ENCODE measurements at regions not wholly inside any gene's neighbourhood (a gene's known extent, or its start where the extent isn't known, plus 50 kb on each side); places are given as distances from the start of the nearest gene placed in this dataset.

DNA sequence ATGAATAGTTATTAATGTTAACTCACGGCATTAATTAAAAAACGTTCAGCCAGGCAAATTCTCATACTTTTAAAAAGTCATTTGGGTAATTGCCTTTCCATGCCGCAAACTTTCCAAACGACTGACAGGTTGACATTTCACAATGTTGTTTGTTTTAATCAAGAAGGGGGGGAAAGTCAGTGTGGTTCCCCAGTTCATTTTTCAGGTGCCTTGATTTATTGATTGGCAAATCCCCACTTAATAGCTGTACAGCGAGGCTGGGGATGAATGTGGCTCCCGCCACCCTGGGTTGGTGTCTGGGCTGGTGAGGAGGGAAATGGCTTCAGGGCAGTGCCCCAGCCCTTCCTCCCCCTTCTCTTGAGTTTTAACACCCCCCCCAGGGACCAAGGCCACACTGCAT lies 318.0 kb downstream of the SOX9 start:
- Histone ChIP-seq H3F3A (replicated peaks; ENCODE audit: low read depth) (no peaks in the 10 kb centered on the region), H2AFZ (no peak overlapping the region), H3K4me1 (ENCODE audit: insufficient read depth) (no peaks in the 10 kb centered on the region), H3K79me2 (replicated peaks; ENCODE audit: insufficient read depth) (no peaks in the 10 kb centered on the region), H3K27ac (ENCODE audit: low read depth) (no peak overlapping the region), H3K4me3 (no peak overlapping the region), H3K4me2 (no peak overlapping the region), H4K20me1 (replicated peaks; ENCODE audit: insufficient read depth) (no peaks in the 10 kb centered on the region), H3K27me3 (ENCODE audit: insufficient read depth) (no peaks in the 10 kb centered on the region), H3K36me3 (ENCODE audit: insufficient read depth) (no peaks in the 10 kb centered on the region), H3K9me2 (ENCODE audit: insufficient read depth) (peaks cover 5% of the 10 kb centered on the region; the same call in 1 of the 2 replicates)
- Mint-ChIP-seq H3K27me3 (ENCODE audit: insufficient read depth, low read depth, poor library complexity) (peaks cover 3% of the 10 kb centered on the region), H3K9me3 (peaks cover 12% of the 10 kb centered on the region), H3K4me3 (no peak overlapping the region), H3K36me3 (ENCODE audit: low read depth) (peaks cover 5% of the 10 kb centered on the region; the same call in 1 of the 3 replicates), H3K4me1 (no peaks in the 10 kb centered on the region; the same call in 2 of the 3 replicates), H3K27ac (no peak overlapping the region)
- DNase-seq (ENCODE audit: low spot score) (no peak), ATAC-seq (no peak)
- TF ChIP-seq ZNF331 (CRISPR knock-in tag; IDR thresholded peaks at IDR 0.05; ENCODE audit: low read depth) (no peak), CREB1 (CRISPR knock-in tag; IDR thresholded peaks at IDR 0.05; ENCODE audit: low read depth) (no peak), POLR2AphosphoS5 (IDR thresholded peaks at IDR 0.05; ENCODE audit: low read depth) (no peak), NANOG (IDR thresholded peaks at IDR 0.05; ENCODE audit: borderline replicate concordance) (no peak)
- TF ChIP-seq, protein P1, sequence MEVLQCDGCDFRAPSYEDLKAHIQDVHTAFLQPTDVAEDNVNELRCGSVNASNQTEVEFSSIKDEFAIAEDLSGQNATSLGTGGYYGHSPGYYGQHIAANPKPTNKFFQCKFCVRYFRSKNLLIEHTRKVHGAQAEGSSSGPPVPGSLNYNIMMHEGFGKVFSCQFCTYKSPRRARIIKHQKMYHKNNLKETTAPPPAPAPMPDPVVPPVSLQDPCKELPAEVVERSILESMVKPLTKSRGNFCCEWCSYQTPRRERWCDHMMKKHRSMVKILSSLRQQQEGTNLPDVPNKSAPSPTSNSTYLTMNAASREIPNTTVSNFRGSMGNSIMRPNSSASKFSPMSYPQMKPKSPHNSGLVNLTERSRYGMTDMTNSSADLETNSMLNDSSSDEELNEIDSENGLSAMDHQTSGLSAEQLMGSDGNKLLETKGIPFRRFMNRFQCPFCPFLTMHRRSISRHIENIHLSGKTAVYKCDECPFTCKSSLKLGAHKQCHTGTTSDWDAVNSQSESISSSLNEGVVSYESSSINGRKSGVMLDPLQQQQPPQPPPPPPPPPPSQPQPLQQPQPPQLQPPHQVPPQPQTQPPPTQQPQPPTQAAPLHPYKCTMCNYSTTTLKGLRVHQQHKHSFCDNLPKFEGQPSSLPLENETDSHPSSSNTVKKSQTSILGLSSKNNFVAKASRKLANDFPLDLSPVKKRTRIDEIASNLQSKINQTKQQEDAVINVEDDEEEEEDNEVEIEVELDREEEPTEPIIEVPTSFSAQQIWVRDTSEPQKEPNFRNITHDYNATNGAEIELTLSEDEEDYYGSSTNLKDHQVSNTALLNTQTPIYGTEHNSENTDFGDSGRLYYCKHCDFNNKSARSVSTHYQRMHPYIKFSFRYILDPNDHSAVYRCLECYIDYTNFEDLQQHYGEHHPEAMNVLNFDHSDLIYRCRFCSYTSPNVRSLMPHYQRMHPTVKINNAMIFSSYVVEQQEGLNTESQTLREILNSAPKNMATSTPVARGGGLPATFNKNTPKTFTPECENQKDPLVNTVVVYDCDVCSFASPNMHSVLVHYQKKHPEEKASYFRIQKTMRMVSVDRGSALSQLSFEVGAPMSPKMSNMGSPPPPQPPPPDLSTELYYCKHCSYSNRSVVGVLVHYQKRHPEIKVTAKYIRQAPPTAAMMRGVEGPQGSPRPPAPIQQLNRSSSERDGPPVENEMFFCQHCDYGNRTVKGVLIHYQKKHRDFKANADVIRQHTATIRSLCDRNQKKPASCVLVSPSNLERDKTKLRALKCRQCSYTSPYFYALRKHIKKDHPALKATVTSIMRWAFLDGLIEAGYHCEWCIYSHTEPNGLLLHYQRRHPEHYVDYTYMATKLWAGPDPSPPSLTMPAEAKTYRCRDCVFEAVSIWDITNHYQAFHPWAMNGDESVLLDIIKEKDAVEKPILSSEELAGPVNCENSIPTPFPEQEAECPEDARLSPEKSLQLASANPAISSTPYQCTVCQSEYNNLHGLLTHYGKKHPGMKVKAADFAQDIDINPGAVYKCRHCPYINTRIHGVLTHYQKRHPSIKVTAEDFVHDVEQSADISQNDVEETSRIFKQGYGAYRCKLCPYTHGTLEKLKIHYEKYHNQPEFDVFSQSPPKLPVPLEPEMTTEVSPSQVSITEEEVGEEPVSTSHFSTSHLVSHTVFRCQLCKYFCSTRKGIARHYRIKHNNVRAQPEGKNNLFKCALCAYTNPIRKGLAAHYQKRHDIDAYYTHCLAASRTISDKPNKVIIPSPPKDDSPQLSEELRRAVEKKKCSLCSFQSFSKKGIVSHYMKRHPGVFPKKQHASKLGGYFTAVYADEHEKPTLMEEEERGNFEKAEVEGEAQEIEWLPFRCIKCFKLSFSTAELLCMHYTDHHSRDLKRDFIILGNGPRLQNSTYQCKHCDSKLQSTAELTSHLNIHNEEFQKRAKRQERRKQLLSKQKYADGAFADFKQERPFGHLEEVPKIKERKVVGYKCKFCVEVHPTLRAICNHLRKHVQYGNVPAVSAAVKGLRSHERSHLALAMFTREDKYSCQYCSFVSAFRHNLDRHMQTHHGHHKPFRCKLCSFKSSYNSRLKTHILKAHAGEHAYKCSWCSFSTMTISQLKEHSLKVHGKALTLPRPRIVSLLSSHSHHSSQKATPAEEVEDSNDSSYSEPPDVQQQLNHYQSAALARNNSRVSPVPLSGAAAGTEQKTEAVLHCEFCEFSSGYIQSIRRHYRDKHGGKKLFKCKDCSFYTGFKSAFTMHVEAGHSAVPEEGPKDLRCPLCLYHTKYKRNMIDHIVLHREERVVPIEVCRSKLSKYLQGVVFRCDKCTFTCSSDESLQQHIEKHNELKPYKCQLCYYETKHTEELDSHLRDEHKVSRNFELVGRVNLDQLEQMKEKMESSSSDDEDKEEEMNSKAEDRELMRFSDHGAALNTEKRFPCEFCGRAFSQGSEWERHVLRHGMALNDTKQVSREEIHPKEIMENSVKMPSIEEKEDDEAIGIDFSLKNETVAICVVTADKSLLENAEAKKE (CRISPR knock-in tag; IDR thresholded peaks at IDR 0.05): no peak
- TF ChIP-seq, protein P2, sequence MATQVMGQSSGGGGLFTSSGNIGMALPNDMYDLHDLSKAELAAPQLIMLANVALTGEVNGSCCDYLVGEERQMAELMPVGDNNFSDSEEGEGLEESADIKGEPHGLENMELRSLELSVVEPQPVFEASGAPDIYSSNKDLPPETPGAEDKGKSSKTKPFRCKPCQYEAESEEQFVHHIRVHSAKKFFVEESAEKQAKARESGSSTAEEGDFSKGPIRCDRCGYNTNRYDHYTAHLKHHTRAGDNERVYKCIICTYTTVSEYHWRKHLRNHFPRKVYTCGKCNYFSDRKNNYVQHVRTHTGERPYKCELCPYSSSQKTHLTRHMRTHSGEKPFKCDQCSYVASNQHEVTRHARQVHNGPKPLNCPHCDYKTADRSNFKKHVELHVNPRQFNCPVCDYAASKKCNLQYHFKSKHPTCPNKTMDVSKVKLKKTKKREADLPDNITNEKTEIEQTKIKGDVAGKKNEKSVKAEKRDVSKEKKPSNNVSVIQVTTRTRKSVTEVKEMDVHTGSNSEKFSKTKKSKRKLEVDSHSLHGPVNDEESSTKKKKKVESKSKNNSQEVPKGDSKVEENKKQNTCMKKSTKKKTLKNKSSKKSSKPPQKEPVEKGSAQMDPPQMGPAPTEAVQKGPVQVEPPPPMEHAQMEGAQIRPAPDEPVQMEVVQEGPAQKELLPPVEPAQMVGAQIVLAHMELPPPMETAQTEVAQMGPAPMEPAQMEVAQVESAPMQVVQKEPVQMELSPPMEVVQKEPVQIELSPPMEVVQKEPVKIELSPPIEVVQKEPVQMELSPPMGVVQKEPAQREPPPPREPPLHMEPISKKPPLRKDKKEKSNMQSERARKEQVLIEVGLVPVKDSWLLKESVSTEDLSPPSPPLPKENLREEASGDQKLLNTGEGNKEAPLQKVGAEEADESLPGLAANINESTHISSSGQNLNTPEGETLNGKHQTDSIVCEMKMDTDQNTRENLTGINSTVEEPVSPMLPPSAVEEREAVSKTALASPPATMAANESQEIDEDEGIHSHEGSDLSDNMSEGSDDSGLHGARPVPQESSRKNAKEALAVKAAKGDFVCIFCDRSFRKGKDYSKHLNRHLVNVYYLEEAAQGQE (IDR thresholded peaks at IDR 0.05; ENCODE audit: unreplicated experiment): no peak

Data from GM23338 (cell line).